ENCODE measurements at regions not wholly inside any gene's neighbourhood (a gene's known extent, or its start where the extent isn't known, plus 50 kb on each side); places are given as distances from the start of the nearest gene placed in this dataset.

DNA sequence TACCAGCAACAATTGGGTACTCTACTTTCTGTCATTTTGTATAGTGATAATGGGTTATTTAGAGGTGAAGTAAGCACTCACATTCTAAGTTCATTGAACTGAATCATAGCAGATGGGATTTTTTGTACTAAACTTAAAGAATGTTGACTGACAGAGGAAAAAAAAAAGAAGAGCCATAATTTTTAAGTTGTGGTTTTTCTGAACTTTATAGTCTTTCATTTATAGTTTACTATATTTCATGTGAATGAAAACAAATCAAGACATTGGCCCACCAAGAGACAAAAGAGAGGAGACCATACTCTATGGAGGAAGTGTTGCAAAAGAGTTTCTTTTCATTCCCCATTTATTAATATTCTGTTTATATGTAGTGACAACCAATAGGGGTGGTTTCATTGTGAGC lies 685.7 kb downstream of the BCKDHB start:
- TF ChIP-seq CTCF (IDR thresholded peaks at IDR 0.05; ENCODE audit: control extremely low read depth in 1 of 3, insufficient read depth in 1 of 3, low read depth in 1 of 3, low read length in 3 of 3) (no peak), BRCA1 (IDR thresholded peaks at IDR 0.05; ENCODE audit: low read depth, low read length) (no peak), EZH2 (IDR thresholded peaks at IDR 0.05; ENCODE audit: low read depth, low read length, severe bottlenecking) (no peak), MAX (IDR thresholded peaks at IDR 0.05) (no peak), POLR2AphosphoS5 (IDR thresholded peaks at IDR 0.05; ENCODE audit: low read depth, low read length) (no peak), SP1 (IDR thresholded peaks at IDR 0.05; ENCODE audit: low read depth, low read length) (no peak), EGR1 (IDR thresholded peaks at IDR 0.05; ENCODE audit: borderline replicate concordance, low read depth, low read length) (no peak), GABPA (IDR thresholded peaks at IDR 0.05; ENCODE audit: borderline replicate concordance, insufficient read depth, low read length) (no peak), MAFK (IDR thresholded peaks at IDR 0.05; ENCODE audit: low read depth, low read length) (no peak), POLR2A (IDR thresholded peaks at IDR 0.05; ENCODE audit: control extremely low read depth in 1 of 2, low read depth in 2 of 2, low read length in 2 of 2) (no peak), CHD2 (IDR thresholded peaks at IDR 0.05; ENCODE audit: low read length) (no peak), RFX5 (IDR thresholded peaks at IDR 0.05; ENCODE audit: borderline replicate concordance, low read depth, low read length) (no peak)

Data from H1 (cell line).